ENCODE measurements at regions not wholly inside any gene's neighbourhood (a gene's known extent, or its start where the extent isn't known, plus 50 kb on each side); places are given as distances from the start of the nearest gene placed in this dataset.

- TF ChIP-seq SIN3A (IDR thresholded peaks at IDR 0.05; ENCODE audit: borderline replicate concordance, insufficient read depth, low read length) (no peak), REST (IDR thresholded peaks at IDR 0.05; ENCODE audit: insufficient read depth in 1 of 2, low read depth in 2 of 2, low read length in 2 of 2) (no peak), POLR2AphosphoS5 (IDR thresholded peaks at IDR 0.05; ENCODE audit: low read depth, low read length) (no peak)
These were observed 561.5 kb downstream of the SEMA5A start for GRCh38 chr5:8984386-8984785.

All from PFSK-1 (cell line).